GM10248 (cell line): ENCODE measurements at regions not wholly inside any gene's neighbourhood (a gene's known extent, or its start where the extent isn't known, plus 50 kb on each side); places are given as distances from the start of the nearest gene placed in this dataset.

Experiments
- CTCF ChIA-PET: fragments of 300-600 bp; sonication (Branson Sonifier 250); formaldehyde crosslinking; extraction: SDS; loops from one replicate; lab custom pipeline; 2021; ENCODE audit warnings: antibody characterized with exemption; lab: Yijun Ruan, JAX
- POLR2A ChIA-PET: fragments of 350-650 bp; sonication (Branson Sonifier 250); formaldehyde crosslinking; extraction: SDS; loops from one replicate; lab custom pipeline; 2020; ENCODE audit warnings: antibody characterized with exemption; lab: Yijun Ruan, JAX
- DNase-seq: peaks from one replicate; pipeline ENCODE4 v3.0.0; 2012; ENCODE audit errors: extremely low spot score
- TF ChIP-seq, protein P1 (sequence below): IDR thresholded peaks from 2 replicates; pipeline ENCODE4 v1.5.1; 2012; ENCODE audit warnings: mild to moderate bottlenecking, low read depth; ENCODE audit errors: extremely low read depth, missing control alignments, control extremely low read depth

DNA sequence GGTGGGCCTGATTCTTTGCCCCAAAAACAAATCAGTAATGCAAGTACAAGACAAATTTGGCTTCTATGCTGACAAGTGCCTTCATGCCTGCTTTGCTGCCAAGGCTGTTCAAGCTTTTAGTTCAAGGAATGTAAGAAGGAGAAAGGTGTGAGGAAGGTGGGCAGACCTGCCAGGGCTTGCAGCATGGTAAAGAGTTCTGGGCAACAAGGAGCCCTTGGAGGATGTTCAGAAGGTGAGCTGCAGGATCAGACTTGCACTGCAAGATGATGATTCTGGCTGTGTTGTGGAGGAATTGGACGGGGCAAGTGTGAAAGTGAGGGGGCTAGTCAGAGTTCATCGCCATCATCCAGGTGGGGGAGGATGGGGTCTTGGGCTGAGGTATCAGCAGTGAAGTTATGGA, 167.9 kb downstream of the NUAK1 start:
- POLR2A ChIA-PET: no interaction called here
- no peak for DNase-seq
- TF ChIP-seq, protein P1, sequence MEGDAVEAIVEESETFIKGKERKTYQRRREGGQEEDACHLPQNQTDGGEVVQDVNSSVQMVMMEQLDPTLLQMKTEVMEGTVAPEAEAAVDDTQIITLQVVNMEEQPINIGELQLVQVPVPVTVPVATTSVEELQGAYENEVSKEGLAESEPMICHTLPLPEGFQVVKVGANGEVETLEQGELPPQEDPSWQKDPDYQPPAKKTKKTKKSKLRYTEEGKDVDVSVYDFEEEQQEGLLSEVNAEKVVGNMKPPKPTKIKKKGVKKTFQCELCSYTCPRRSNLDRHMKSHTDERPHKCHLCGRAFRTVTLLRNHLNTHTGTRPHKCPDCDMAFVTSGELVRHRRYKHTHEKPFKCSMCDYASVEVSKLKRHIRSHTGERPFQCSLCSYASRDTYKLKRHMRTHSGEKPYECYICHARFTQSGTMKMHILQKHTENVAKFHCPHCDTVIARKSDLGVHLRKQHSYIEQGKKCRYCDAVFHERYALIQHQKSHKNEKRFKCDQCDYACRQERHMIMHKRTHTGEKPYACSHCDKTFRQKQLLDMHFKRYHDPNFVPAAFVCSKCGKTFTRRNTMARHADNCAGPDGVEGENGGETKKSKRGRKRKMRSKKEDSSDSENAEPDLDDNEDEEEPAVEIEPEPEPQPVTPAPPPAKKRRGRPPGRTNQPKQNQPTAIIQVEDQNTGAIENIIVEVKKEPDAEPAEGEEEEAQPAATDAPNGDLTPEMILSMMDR: no peak
- CTCF ChIA-PET: no interaction called here

- TF ChIP-seq, protein P1: no peak
- DNase-seq: no peak
- POLR2A ChIA-PET: no interaction called here
- CTCF ChIA-PET: no interaction called here
Measured at GRCh38 chr12:105974738-105975137, 164.0 kb downstream of the NUAK1 start.

DNA sequence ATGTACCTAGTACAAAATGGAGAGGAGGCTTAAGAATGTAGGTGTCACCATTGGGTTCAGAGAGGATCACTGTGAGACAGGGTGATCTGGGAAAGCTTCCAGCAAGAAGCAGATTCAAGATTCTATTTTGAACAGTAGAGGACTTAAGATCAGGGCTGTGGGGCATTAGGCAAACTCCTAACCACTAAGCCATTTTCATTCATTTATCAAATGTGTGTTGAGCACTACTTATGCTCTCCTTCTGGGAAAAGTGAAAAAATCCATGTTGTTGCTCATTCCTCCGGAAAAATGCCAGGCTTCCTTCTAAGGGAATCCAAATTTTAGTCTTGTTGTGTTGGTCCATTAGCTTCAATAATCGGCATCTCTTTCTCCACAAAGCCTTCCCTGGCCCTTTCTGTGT, 163.4 kb downstream of the NUAK1 start:
- DNase-seq: no peak
- TF ChIP-seq, protein P1: no peak
- CTCF ChIA-PET: no interaction called here
- POLR2A ChIA-PET: no interaction called here

GRCh38 chr12:105977236-105977635, 161.5 kb downstream of the NUAK1 start:
- POLR2A ChIA-PET: no interaction called here
- TF ChIP-seq, protein P1: no peak
- CTCF ChIA-PET: interaction anchor here (1.3 kb wide), 1 partner anchor 55 kb away, joined by 3 read pairs; no protein-coding TSS in a partner anchor
- no peak for DNase-seq

DNA sequence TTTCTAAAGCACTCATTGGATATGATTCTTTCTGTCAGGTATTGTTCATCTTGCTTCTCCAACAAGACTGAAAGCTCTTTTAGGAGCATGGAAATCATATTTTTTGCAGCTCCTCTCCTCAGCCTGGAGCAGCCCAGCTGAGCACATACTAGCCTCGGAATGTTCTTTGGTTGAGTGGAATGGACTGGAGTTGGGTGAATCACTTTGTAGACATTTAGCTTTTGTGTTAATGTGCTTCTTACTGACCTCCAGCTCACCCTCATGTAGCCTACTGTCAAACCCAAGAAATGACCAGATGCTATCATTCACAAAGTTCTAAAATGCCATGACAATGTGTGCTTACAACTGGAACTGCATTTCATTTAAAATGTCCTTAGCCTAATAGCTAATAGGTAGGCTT, 161.1 kb downstream of the NUAK1 start:
- TF ChIP-seq, protein P1: no peak
- ChIA-PET POLR2A (no interaction called here), CTCF (interaction anchor here (1.3 kb wide), 1 partner anchor 55 kb away, joined by 3 read pairs; no protein-coding TSS in a partner anchor)
- no peak for DNase-seq

GRCh38 chr12:105978276-105978675, 160.5 kb downstream of the NUAK1 start:
- TF ChIP-seq, protein P1: no peak
- no peak for DNase-seq
- POLR2A ChIA-PET: no interaction called here
- CTCF ChIA-PET: no interaction called here

DNA sequence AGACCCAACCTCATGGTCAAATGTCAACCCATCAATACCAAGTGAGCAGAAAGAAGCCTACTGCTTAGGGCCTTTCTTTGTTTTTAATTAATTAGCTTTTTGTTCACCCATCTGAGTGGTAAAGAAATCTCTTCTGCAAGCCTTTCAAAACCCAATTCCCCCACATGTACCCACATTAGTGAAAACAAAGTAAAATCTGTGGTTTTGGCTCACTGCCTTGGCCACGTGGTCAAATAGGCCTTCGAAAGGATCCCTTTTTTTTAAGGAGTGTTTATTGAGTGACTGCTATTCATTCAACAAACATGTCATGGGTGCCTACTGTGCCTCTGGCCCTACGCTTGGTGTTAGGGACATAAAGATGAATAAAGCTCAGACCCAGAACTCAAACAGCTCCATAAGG, 160.1 kb downstream of the NUAK1 start:
- TF ChIP-seq, protein P1: no peak
- DNase-seq: no peak
- ChIA-PET POLR2A (no interaction called here), CTCF (no interaction called here)
